Right lobe of liver (tissue), 4 donors: ENCODE measurements at regions not wholly inside any gene's neighbourhood (a gene's known extent, or its start where the extent isn't known, plus 50 kb on each side); places are given as distances from the start of the nearest gene placed in this dataset.

Experiments used
- POLR2A ChIP-seq: fragments of 450-650 bp; IDR thresholded peaks from one replicate; pipeline ENCODE4 v1.6.1; 2017; ENCODE audit warnings: antibody characterized with exemption, mild to moderate bottlenecking
- TF ChIP-seq, protein P1 (sequence below), 4 donors: fragments of 200-600 bp in 3 of 4; fragments of 450-650 bp in 1 of 4; IDR thresholded peaks; one replicate each; pipeline versions ENCODE4 v1.5.1 to v1.8.0; 2016 to 2022; ENCODE audit warnings: antibody characterized with exemption in 4 of 4, mild to moderate bottlenecking in 2 of 4
- donor health status: DM: no; HTN: no; CAD: no.
- donor health status: DM: no; HTN: no; CAD: no.
- donor health status: DM: no; HTN: yes; CAD: no.

DNA sequence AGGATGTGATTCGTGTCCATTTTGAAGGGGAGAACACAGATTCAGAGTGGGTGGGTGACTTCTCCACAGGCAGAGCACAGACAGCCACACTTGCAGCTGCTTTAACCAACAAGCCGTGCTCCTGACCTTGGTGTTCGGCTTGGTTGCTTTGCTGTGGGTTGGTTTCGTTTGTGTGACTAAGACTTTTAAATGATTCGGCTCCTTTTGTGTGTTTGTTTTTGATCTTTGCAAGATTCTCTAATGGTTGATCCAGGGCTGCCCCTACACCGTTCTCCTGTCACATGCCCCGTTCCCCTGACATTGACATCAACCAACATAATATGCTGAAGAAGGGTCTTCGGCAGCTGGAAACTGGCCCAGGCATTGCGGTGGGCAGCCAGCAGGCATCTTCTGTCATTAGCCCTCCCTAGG lies 95.9 kb upstream of the MBOAT2 start:
- TF ChIP-seq, protein P1, sequence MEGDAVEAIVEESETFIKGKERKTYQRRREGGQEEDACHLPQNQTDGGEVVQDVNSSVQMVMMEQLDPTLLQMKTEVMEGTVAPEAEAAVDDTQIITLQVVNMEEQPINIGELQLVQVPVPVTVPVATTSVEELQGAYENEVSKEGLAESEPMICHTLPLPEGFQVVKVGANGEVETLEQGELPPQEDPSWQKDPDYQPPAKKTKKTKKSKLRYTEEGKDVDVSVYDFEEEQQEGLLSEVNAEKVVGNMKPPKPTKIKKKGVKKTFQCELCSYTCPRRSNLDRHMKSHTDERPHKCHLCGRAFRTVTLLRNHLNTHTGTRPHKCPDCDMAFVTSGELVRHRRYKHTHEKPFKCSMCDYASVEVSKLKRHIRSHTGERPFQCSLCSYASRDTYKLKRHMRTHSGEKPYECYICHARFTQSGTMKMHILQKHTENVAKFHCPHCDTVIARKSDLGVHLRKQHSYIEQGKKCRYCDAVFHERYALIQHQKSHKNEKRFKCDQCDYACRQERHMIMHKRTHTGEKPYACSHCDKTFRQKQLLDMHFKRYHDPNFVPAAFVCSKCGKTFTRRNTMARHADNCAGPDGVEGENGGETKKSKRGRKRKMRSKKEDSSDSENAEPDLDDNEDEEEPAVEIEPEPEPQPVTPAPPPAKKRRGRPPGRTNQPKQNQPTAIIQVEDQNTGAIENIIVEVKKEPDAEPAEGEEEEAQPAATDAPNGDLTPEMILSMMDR (IDR thresholded peaks at IDR 0.05), result no peak
- TF ChIP-seq POLR2A, result no peak
